ENCODE measurements at regions not wholly inside any gene's neighbourhood (a gene's known extent, or its start where the extent isn't known, plus 50 kb on each side); places are given as distances from the start of the nearest gene placed in this dataset.
"Not testable (repeated sequence)": the region's sequence is repeated elsewhere in the genome, so short reads cannot be mapped to it uniquely, and the experiment has no call there.

DNA sequence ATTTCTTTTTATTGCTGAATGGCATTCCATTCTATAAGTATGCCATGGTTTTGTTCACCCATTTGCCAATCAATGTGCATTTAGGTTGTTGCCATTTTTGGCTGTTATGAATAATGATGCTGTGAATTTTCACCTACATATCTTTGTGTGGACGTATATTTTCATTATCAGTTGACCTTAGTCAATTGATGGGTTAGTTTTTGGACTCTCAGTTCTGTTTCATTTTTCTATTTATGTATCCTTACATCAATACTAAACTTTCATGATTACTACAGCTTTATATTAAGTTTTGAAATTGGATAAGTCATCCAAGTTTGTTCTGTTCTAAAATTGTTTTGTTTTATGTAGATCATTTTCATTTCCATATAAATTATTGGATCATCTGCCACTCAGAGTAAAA lies 261.9 kb upstream of the CNR1 start:
- DNase-seq = no peak
- WGBS, 2 donors = 76 to 80% methylated on average over 1 of the region's 1 CpG
- H3K36me3 ChIP-seq = no peaks in the 10 kb centered on the region
- H3K4me3 ChIP-seq (replicated peaks in 1 of 3) = no peak overlapping the region
- no peaks in the 10 kb centered on the region for H3K27me3 ChIP-seq
- H3K27ac ChIP-seq = no peak overlapping the region
- intact Hi-C loops (cut with DNase I) = no loop called here
- no peaks in the 10 kb centered on the region for H3K4me1 ChIP-seq
- H3K9me3 ChIP-seq = no peaks in the 10 kb centered on the region
- TF ChIP-seq POLR2A (IDR thresholded peaks at IDR 0.05) = no peak
- TF ChIP-seq, protein P1, sequence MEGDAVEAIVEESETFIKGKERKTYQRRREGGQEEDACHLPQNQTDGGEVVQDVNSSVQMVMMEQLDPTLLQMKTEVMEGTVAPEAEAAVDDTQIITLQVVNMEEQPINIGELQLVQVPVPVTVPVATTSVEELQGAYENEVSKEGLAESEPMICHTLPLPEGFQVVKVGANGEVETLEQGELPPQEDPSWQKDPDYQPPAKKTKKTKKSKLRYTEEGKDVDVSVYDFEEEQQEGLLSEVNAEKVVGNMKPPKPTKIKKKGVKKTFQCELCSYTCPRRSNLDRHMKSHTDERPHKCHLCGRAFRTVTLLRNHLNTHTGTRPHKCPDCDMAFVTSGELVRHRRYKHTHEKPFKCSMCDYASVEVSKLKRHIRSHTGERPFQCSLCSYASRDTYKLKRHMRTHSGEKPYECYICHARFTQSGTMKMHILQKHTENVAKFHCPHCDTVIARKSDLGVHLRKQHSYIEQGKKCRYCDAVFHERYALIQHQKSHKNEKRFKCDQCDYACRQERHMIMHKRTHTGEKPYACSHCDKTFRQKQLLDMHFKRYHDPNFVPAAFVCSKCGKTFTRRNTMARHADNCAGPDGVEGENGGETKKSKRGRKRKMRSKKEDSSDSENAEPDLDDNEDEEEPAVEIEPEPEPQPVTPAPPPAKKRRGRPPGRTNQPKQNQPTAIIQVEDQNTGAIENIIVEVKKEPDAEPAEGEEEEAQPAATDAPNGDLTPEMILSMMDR (IDR thresholded peaks at IDR 0.05) = no peak

DNA sequence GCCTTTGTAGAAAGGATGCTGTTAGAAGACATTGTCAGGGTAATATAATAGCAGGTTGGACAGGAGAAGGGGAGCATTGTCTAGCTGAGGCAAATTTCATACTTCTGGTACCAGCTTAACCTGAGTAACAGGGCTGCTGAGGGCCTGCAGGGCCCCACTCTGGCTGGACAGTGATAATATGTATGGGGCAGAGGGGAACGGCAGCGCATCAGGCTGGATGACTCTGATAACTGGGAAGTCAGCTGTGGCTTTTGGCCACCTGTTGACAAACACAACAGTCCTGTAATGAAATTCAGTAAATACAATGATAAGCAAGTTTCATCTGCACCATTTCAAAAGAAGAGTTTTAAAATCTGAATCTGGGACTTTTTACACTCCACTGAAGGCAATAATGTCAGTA lies 259.9 kb upstream of the CNR1 start:
- H3K36me3 ChIP-seq = no peaks in the 10 kb centered on the region
- DNase-seq = no peak
- no peaks in the 10 kb centered on the region for H3K9me3 ChIP-seq
- H3K4me3 ChIP-seq (replicated peaks in 1 of 3) = no peak overlapping the region
- H3K4me1 ChIP-seq = no peaks in the 10 kb centered on the region
- intact Hi-C loops (cut with DNase I) = no loop called here
- H3K27me3 ChIP-seq = no peaks in the 10 kb centered on the region
- 87 to 93% methylated on average over 2 of the region's 2 CpGs for WGBS, 2 donors
- TF ChIP-seq, protein P1 (IDR thresholded peaks at IDR 0.05) = no peak
- TF ChIP-seq POLR2A (IDR thresholded peaks at IDR 0.05) = no peak
- no peak overlapping the region for H3K27ac ChIP-seq

DNA sequence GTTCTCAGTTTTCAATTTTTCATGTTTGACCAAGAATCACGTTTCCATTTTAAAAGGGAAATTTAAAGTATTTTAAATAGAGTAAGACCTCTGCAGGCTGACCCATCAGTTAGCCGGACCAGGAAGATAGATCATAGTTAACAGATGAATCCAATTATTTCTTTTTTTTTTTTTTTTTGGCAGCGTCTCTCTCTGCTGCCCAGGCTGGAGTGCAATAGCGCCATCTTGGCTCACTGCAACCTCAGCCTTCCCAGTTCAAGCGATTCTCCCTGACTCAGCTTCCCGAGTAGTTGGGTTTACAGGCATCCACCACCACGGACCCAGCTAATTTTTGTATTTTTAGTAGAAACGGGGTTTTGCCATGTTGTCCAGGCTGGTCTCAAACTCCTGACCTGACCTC lies 256.7 kb upstream of the CNR1 start:
- H3K4me3 ChIP-seq (replicated peaks in 1 of 3) = no peak overlapping the region
- DNase-seq = no peak
- no peaks in the 10 kb centered on the region for H3K4me1 ChIP-seq
- no peak for TF ChIP-seq POLR2A (IDR thresholded peaks at IDR 0.05)
- TF ChIP-seq, protein P1 (IDR thresholded peaks at IDR 0.05) = no peak
- no peaks in the 10 kb centered on the region for H3K27me3 ChIP-seq
- intact Hi-C loops (cut with DNase I) = no loop called here
- no peaks in the 10 kb centered on the region for H3K36me3 ChIP-seq
- H3K9me3 ChIP-seq = no peaks in the 10 kb centered on the region
- H3K27ac ChIP-seq = no peak overlapping the region
- WGBS, 2 donors = 82 to 83% methylated on average over 8 of the region's 8 CpGs

DNA sequence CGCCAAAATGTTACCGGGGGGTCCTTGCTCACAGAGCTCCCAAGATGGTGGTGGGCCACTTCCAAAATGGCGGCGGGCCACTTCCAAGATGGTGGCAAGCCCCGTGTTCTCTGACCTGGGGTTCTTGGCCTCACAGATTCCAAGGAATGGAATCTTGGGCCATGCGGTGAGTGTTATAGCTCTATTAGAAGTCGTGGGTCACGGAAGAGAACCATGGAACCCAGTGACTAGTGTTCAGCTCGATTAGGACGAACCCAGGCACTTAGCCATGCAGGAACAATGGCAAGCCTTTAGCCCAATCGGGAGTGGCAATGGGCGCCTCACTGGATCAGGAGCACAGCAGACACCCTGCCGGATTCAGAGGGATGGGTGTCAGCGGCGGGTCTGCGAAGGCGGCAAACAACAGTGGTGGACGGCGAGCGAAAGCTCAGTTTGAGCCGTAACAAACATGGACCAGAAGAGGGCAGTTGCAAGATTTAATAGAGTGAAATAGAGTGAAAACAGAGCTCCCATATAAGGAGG lies 254.9 kb upstream of the CNR1 start:
- intact Hi-C loops (cut with DNase I); H3K27me3 ChIP-seq; DNase-seq; H3K4me3 ChIP-seq (replicated peaks in 1 of 3); H3K4me1 ChIP-seq; H3K36me3 ChIP-seq; H3K9me3 ChIP-seq; H3K27ac ChIP-seq: not testable (repeated sequence)
- 96 to 97% methylated on average over 18 to 21 of the region's 21 CpGs for WGBS, 2 donors

DNA sequence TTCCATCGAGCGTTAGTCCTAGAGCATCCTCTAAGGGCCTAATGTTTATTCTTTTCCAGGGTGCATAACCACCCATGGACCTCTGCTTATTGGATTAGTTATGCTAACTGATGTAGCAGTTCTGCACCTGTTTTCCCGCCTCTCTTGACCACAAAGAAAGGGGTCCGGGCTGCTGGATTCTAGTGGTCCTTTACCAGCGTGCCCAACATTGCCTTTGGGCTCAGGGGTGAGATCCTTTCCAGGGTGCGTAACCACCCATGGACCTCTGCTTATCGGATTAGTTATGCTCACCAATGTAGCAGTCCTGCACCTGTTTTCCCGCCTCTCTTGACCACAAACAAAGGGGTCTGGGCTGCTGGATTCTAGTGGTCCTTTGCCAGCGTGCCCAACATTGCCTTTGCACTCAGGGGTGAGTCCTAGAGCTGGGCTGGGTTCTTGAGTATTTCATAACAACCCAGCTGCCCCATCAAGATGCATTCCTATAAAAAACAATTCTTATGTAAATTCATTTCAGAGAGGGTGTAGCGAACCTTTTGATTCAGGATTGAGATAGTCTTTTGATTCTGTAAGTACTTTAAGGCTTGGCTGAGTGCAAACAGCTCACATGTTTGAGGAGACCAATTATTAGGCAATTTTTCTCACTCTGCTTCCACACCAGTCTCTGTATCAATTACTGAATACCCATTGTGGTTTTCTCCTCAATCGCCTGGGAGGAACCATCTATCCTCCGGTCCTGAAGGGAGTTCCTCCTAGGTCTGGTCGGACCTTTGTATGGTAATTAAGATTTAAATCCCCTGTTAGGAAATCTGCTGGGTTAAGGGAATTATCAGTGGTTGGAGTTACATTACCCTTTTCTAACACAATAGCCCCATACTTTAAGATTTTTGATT lies 253.0 kb upstream of the CNR1 start:
- H3K4me1 ChIP-seq; intact Hi-C loops (cut with DNase I); H3K36me3 ChIP-seq; H3K4me3 ChIP-seq (replicated peaks in 1 of 3); H3K9me3 ChIP-seq; DNase-seq; H3K27me3 ChIP-seq; H3K27ac ChIP-seq: not testable (repeated sequence)
- 75 to 82% methylated on average over 10 to 13 of the region's 13 CpGs for WGBS, 2 donors

DNA sequence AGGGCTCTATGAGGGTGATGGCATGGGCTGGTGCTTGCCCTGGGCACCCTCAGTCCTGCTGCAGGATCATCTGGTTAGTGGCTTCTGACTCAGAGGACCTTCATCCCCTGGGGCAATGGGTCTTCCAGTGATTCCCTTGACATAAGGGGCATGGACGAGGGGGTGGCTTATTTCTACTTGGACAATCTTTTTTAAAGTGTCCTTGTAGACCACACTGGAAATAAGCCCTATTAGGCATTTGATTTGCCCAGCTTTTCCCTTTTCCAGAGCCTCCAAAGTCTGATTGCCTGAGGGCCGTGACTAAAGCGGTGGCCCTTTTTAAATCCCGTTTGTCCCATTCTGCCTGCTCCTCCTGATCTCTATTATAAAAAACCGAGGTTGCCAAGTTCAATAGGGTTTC lies 251.2 kb upstream of the CNR1 start:
- WGBS, 2 donors = 69 to 79% methylated on average over 5 of the region's 5 CpGs
- intact Hi-C loops (cut with DNase I); H3K4me3 ChIP-seq (replicated peaks in 1 of 3); H3K36me3 ChIP-seq; H3K27ac ChIP-seq; H3K27me3 ChIP-seq; H3K9me3 ChIP-seq; H3K4me1 ChIP-seq; DNase-seq: not testable (repeated sequence)

All from thyroid gland (tissue), 4 donors.